ENCODE measurements at regions not wholly inside any gene's neighbourhood (a gene's known extent, or its start where the extent isn't known, plus 50 kb on each side); places are given as distances from the start of the nearest gene placed in this dataset.

DNA sequence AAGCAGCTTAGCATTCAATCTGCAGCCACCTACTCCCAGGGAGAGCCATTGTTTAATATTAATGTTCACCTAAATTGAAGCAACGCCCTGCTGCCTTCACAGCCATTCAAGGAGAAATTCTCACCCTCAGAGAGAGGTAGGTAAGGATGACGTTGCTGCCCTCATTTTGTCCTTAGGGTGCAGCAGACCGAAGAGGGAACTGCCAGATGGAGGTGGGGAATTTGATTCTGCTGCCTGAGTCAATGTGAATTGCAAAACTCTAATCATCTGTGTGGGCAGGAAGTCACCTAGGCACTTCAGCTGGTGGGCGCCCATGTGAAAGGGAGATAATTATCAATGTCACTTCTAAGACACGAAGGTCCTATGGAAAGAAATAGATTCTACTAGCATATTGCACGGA, 503.4 kb downstream of the TBC1D4 start:
- CTCF ChIA-PET: no interaction called here
- POLR2A ChIA-PET: no interaction called here

DNA sequence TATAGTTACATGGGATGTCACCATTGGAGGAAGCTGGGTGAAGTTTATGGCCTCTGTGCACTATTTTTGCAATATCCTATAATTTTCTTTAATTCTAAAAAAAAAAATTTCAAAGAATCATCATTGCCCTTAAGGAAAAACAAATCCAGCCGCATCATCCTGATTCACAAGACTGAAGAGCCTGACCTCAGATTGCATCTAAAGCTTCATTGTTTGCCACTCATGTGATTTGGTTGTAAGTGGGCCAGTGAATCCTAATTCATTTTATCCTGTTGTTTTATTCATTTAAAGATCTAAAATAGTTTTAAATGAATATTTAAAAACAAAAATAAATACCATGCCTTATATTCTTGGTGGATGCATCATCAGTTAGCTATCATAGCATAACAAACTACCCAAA, 504.5 kb downstream of the TBC1D4 start:
- POLR2A ChIA-PET: no interaction called here

DNA sequence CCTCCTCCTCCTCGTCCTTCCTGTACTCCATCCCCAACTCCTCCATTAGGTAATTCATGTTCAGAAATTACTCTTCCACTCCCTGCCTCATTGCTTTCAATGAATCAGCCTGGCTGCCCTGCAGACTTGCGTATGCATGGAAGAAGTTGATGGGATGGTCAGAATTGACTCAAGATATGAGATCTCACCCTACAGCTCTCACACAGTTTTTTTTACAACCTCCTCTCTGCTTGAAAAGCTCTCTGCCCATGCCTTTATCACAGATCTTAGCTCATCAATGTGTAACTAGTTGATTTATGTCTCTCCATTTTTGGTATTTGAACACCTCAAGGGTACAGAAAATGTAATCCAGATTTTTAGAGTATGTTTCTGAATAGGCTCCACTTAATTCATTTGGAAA, 506.9 kb downstream of the TBC1D4 start:
- CTCF ChIA-PET: no interaction called here
- POLR2A ChIA-PET: no interaction called here

More for the DNA sequence above, 504.5 kb downstream of the TBC1D4 start:
- CTCF ChIA-PET: no interaction called here

DNA sequence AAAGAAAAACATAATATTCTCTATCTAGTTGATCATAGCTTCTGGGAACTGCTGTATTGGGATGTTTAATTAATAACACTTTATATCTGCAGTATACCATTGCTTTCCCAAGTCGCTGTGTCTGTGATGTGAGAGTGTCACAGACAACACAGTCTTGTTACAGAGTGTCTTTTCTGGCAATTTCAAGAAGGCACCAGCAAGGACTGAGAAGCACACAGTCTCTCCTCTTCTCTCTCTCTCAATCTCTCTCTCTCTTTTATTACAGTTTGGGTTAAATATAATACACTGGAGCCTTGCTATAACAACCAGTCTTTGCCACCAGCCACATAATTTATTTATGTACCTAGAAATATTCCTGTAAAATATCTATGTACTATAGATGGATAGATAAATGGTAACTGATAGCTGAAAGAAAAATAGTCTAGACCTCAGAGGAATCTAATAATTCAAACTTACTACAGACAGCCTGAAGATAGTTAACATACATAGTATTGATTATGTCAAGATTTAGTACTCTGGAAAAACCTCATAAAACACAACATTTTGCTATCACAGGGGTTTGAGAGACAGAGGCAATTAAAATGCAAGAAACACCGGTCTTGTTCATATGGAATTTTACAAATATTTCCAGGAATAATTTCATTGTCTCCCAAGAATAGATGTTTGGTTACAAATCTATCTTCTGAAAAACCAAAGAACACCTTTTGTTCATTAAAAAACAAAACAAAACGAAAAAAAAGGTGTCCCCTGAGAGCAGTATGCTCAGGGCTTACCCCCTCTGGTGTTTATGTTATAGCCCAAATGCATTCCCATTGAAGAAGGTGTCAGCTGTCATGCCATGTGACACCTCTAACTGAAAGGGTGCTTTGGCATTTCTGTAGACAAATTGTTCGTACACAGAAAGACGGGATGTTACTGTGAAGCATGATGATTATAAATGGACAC, 507.8 kb downstream of the TBC1D4 start:
- CTCF ChIA-PET: no interaction called here
- POLR2A ChIA-PET: no interaction called here

DNA sequence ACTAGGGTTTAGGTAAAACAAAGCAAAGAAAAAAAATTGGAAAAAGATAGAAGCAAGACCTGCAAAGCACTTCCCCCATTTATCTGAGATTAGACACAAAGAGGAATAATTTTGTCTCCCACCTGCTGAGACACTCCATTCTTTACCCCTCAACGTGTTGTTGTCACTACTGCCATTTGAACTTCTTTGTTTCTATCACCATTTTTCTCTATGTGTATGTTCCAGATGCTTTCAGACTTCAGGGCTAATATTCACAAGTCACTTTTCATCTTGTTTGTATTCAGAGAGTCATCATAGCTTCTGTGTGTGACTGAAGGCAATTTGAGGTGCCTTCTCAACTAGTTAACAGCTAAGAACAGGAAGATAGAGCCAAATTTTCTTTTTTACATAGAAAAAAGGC, 512.5 kb downstream of the TBC1D4 start:
- CTCF ChIA-PET: no interaction called here
- POLR2A ChIA-PET: no interaction called here

GRCh38 chr13:74966814-74967424, 515.0 kb downstream of the TBC1D4 start:
- ChIA-PET POLR2A (no interaction called here), CTCF (no interaction called here)

DNA sequence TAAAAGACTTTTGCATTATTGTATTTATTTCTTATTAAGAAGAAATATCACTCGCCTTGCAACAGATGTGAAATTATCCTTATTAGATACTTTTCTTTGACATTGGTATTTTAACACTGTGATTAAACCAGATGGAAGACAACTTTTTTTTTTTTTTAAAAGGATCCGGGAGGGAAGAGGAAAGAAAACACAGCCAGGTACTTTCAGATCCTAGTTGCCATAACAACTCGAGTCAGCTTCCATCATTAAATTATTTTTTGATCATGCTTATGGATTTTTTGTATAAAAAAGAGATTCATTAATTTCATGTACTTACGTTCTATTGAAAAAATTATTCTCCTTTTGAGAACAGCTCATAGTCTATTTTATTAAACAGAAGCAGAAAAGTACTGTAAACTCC, 515.7 kb downstream of the TBC1D4 start:
- ChIA-PET CTCF (no interaction called here), POLR2A (no interaction called here)

GRCh38 chr13:74945637-74946036, 536.3 kb downstream of the TBC1D4 start:
- POLR2A ChIA-PET: no interaction called here
- CTCF ChIA-PET: no interaction called here

GRCh38 chr13:74931698-74932433, 550.1 kb downstream of the TBC1D4 start:
- ChIA-PET POLR2A (no interaction called here), CTCF (no interaction called here)

- POLR2A ChIA-PET: no interaction called here
- CTCF ChIA-PET: no interaction called here
Observed at GRCh38 chr13:74930402-74931165, 551.4 kb downstream of the TBC1D4 start.

DNA sequence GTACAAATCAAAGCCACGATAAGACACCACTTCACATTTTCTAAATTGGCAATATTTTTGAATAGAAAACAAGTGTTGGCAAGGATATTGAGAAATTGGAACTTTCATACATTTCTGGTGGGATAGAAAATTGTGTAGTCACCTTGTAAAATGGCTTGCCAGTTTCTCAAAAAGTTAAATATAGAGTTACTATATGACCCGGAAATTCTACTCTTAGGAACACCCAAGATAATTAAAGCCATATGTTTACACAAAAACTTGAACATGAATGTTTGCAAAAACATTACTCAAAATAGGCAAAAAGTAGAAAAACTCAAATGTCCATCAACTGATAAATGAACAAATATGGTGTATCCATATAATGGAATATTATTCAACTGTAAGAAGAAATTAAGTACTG, 552.5 kb downstream of the TBC1D4 start:
- CTCF ChIA-PET: no interaction called here
- POLR2A ChIA-PET: no interaction called here

DNA sequence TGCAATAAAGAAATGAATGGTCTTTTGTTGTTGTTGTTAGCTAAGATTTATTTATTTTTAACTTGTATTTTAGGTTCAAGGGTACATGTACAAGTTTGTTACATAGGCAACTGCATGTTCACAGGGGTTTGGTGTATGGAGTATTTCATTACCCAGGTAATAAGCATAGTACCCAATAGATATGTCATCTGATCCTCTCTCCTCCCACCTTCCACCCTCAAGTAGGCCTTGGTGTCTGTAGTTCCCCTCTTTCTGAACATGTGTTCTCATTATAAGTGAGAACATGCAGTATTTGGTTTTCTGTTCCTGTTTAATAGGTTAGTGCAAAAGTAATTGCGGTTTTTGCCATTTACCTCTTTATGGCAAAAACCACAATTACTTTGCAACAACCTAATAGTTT, 554.1 kb downstream of the TBC1D4 start:
- ChIA-PET POLR2A (no interaction called here), CTCF (interaction anchor here (1.5 kb wide), 1 partner anchor 11 kb away, joined by 3 read pairs; no protein-coding TSS in a partner anchor)

DNA sequence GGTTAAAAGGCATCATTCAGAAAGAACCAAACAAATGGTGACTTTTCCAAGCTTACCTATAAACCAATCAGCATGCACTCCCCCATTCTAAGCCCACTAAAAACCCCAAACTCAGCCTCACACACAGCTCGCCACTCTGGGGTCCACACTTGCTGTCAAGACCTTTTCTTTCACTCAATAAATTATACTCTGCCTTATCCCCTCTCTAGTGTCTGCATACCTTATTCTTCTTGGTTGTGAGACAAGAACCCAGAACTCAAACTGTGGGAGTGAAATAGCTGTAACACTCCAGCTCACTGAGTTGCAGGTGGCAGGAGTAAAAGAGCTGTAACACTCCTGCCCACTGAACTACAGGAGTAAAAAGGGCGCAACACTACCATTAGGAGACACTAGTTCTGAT, 559.0 kb downstream of the TBC1D4 start:
- CTCF ChIA-PET: interaction anchor here (0.6 kb wide), 1 partner anchor 68 kb away, joined by 4 read pairs; no protein-coding TSS in a partner anchor
- POLR2A ChIA-PET: no interaction called here

DNA sequence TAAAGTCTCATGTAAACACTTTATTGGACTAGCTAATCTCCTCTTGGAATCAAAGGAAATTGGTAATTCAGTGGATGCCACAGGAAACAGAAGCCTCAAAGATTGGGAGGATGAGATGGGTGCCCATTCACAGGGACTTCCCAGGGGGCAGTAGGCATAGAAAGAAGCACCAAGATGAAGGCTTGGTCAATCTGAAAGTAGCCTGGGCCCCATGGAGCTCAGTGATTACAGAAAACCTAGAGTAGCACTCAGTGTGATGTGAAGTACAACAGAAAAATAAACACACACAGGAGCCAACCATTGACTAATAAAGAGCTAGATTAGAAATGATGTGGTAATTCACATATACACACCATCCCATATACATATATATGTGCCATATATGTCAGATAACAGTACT, 560.6 kb downstream of the TBC1D4 start:
- POLR2A ChIA-PET: no interaction called here
- CTCF ChIA-PET: no interaction called here

GRCh38 chr13:74920920-74921319, 561.0 kb downstream of the TBC1D4 start:
- POLR2A ChIA-PET: no interaction called here
- CTCF ChIA-PET: no interaction called here

DNA sequence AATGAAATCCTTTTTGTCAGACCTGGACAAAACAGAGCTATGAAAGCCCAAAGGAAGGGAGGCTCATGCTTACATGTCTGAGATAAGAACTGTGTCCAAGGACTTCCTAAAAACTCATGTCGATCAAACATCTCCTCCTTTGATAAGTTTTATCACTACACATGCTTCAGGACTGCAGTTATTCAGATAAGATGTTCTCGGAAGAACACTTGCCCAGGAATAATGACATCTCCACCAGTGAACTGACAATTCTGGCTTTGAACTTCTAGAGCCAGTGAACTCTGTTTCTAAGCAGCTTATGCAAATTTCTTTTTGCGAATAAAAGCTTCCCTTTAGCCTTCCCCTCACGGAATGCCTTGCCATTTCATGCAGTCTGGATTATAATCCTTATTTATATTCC, 561.6 kb downstream of the TBC1D4 start:
- ChIA-PET CTCF (no interaction called here), POLR2A (no interaction called here)

DNA sequence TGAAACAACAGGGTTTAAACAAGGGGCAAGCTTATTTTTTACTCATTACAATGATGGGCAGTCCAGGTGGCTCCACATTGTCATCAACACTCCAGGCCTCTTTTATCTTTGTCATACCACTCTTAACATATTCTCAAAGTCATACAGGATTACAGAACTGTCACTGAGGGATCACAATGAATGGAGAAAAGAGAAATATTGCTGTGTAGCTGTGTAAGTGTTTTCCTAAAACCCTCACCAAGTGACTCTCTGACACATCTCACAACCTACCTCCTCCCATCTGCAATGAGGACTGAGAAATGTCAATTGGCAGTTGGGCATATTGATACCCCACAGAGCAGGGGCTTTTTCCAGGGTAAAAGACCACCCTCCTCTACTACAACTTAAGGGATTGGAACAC, 562.1 kb downstream of the TBC1D4 start:
- ChIA-PET CTCF (no interaction called here), POLR2A (no interaction called here)

DNA sequence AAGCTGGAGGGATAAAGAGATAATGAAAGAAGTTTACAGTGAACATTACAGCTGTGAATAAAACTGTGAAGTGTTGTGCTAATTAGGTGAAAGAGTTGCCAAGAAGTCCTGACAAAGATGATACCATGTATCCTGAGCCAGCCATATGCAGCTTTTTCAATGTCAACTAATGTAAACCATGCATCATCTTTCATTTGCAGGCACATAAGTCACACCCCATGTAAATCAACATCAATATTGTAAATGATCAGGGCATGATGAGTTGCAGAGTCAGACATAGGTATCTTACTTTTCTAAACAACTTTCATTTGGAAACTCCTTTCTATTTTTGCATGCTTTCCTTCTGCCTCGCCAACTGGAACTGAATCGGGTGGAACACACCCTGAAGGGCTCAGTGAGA, 569.1 kb downstream of the TBC1D4 start:
- ChIA-PET CTCF (no interaction called here), POLR2A (no interaction called here)

- CTCF ChIA-PET: no interaction called here
- POLR2A ChIA-PET: no interaction called here
Observed at GRCh38 chr13:74910415-74910814, 571.6 kb downstream of the TBC1D4 start.

- ChIA-PET POLR2A (no interaction called here), CTCF (no interaction called here)
Observed at GRCh38 chr13:74907788-74908187, 574.2 kb downstream of the TBC1D4 start.

Data from activated CD8-positive, alpha-beta memory T cell treated with anti-CD3 and anti-CD28 coated beads for 36 hours (primary cell).